CD4-positive, alpha-beta T cell (primary cell): ENCODE measurements at regions not wholly inside any gene's neighbourhood (a gene's known extent, or its start where the extent isn't known, plus 50 kb on each side); places are given as distances from the start of the nearest gene placed in this dataset.

Source experiments
- ATAC-seq: fragments of 200-7000 bp; cut with Tn5 transposase; one replicate; pipeline ENCODE4 v1.10.0; 2022; ENCODE audit warnings: mild to moderate bottlenecking; ENCODE audit not compliant: poor library complexity
- CTCF ChIA-PET: fragments of 350-600 bp; sonication (Branson Sonifier 250); formaldehyde crosslinking; loops from one replicate; lab custom pipeline; 2021; ENCODE audit warnings: antibody characterized with exemption, inconsistent platforms; lab: Charles Lee
- POLR2A ChIA-PET: fragments of 350-600 bp; sonication (Branson Sonifier 250); formaldehyde crosslinking; loops from one replicate; lab custom pipeline; 2021; ENCODE audit warnings: antibody characterized with exemption, inconsistent platforms; lab: Charles Lee
- DNase-seq, 14 experiments: peaks; one replicate each; pipeline ENCODE4 v3.0.0-alpha.2; 2013 to 2020; ENCODE audit warnings: mixed read lengths in 2 of 14
- H3K27ac ChIP-seq, 2 donors: one replicate each; pipeline versions ENCODE4 v1.5.1 to v1.7.0; 2013; ENCODE audit warnings: low read length in 2 of 2, low read depth in 1 of 2, mild to moderate bottlenecking in 1 of 2
- H3K27me3 ChIP-seq, 2 experiments: 1 replicate in 1 of 2; 2 replicates in 1 of 2; pipeline versions ENCODE4 v1.6.1 to v1.7.0; 2013; ENCODE audit warnings: low read length in 2 of 2, control low read depth in 1 of 2, mild to moderate bottlenecking in 1 of 2, moderate library complexity in 1 of 2; ENCODE audit not compliant: insufficient read depth in 2 of 2, control insufficient read depth in 1 of 2
- H3K36me3 ChIP-seq: one replicate; pipeline ENCODE4 v1.6.1; 2013; ENCODE audit warnings: low read length, control low read depth; ENCODE audit not compliant: insufficient read depth
- H3K4me1 ChIP-seq: one replicate; pipeline ENCODE4 v1.6.1; 2013; ENCODE audit warnings: low read length, control low read depth; ENCODE audit not compliant: insufficient read depth
- H3K4me3 ChIP-seq: one replicate; pipeline ENCODE4 v1.5.1; 2013; ENCODE audit warnings: mild to moderate bottlenecking, low read length, moderate library complexity
- H3K9me3 ChIP-seq, 2 experiments: 1 replicate in 1 of 2; 2 replicates in 1 of 2; pipeline versions ENCODE4 v1.6.1 to v1.7.0; 2013; ENCODE audit warnings: low read length in 2 of 2, mild to moderate bottlenecking in 2 of 2, control low read depth in 1 of 2, moderate library complexity in 1 of 2; ENCODE audit not compliant: control insufficient read depth in 1 of 2, insufficient read depth in 1 of 2
- H3K27ac Mint-ChIP-seq: one replicate; pipeline ENCODE4 v1.8.0; 2020; ENCODE audit warnings: mixed read lengths
- H3K27me3 Mint-ChIP-seq: one replicate; pipeline ENCODE4 v1.8.0; 2021; ENCODE audit warnings: mixed read lengths
- H3K36me3 Mint-ChIP-seq: one replicate; pipeline ENCODE4 v1.8.0; 2021; ENCODE audit warnings: low read depth, mixed read lengths
- H3K4me1 Mint-ChIP-seq: one replicate; pipeline ENCODE4 v1.8.0; 2021; ENCODE audit warnings: low read depth, mixed read lengths
- H3K4me3 Mint-ChIP-seq: one replicate; pipeline ENCODE4 v1.8.0; 2020; ENCODE audit warnings: mild to moderate bottlenecking, mixed read lengths
- H3K9me3 Mint-ChIP-seq: one replicate; pipeline ENCODE4 v1.8.0; 2020; ENCODE audit warnings: mixed read lengths
- CTCF ChIP-seq: fragments of 200-600 bp; IDR thresholded peaks from one replicate; pipeline ENCODE4 v1.8.0; 2022; ENCODE audit warnings: antibody characterized with exemption, mild to moderate bottlenecking
- intact Hi-C, 2 experiments: fragments of 100-400 bp; cut with DNase I in 1 of 2; cut with micrococcal nuclease in 1 of 2; formaldehyde crosslinking; loops; one replicate each; pipeline versions ENCODE4 v1.15.1 to v1.9.0; 2023 to 2025; cut with DNase I, micrococcal nuclease

- no peaks in the 10 kb centered on the region for H3K27me3 ChIP-seq
- no peak overlapping the region for H3K4me3 ChIP-seq
- POLR2A ChIA-PET = no interaction called here
- Mint-ChIP-seq H3K4me1 (no peaks in the 10 kb centered on the region), H3K4me3 (no peak overlapping the region), H3K27ac (no peak overlapping the region), H3K36me3 (no peaks in the 10 kb centered on the region), H3K9me3 (no peaks in the 10 kb centered on the region), H3K27me3 (no peaks in the 10 kb centered on the region)
- CTCF ChIA-PET = no interaction called here
- intact Hi-C loops = no loop called here
- no peak overlapping the region for H3K27ac ChIP-seq
- no peaks in the 10 kb centered on the region for H3K4me1 ChIP-seq
- DNase-seq (no peak), ATAC-seq (no peak)
- no peaks in the 10 kb centered on the region for H3K36me3 ChIP-seq
- no peak for TF ChIP-seq CTCF
- peaks cover 0 to 12% of the 10 kb centered on the region in 2 experiments for H3K9me3 ChIP-seq
Observed at GRCh38 chr16:87138316-87138715, 178.9 kb downstream of the C16orf95 start.

GRCh38 chr16:87138738-87139267, 178.4 kb downstream of the C16orf95 start:
- no peaks in the 10 kb centered on the region for H3K9me3 Mint-ChIP-seq
- intact Hi-C loops = no loop called here
- POLR2A ChIA-PET = no interaction called here
- no peaks in the 10 kb centered on the region for H3K4me1 Mint-ChIP-seq
- CTCF ChIA-PET = no interaction called here
- no peaks in the 10 kb centered on the region for H3K36me3 Mint-ChIP-seq
- no peak overlapping the region for H3K27ac ChIP-seq
- H3K36me3 ChIP-seq = no peaks in the 10 kb centered on the region
- ATAC-seq = no peak
- no peak for DNase-seq
- no peak overlapping the region for H3K4me3 Mint-ChIP-seq
- no peaks in the 10 kb centered on the region for H3K4me1 ChIP-seq
- H3K9me3 ChIP-seq = peaks cover 0 to 12% of the 10 kb centered on the region in 2 experiments
- no peaks in the 10 kb centered on the region for H3K27me3 Mint-ChIP-seq
- no peak for TF ChIP-seq CTCF
- H3K27me3 ChIP-seq = no peaks in the 10 kb centered on the region
- H3K27ac Mint-ChIP-seq = no peak overlapping the region
- no peak overlapping the region for H3K4me3 ChIP-seq

GRCh38 chr16:87140211-87141200, 176.7 kb downstream of the C16orf95 start:
- no peaks in the 10 kb centered on the region for H3K27me3 ChIP-seq
- ATAC-seq (no peak), DNase-seq (no peak)
- ChIA-PET CTCF (no interaction called here), POLR2A (no interaction called here)
- H3K9me3 Mint-ChIP-seq = no peaks in the 10 kb centered on the region
- H3K27ac ChIP-seq = no peak overlapping the region
- no peaks in the 10 kb centered on the region for H3K36me3 Mint-ChIP-seq
- H3K9me3 ChIP-seq = peaks cover 0 to 19% of the 10 kb centered on the region in 2 experiments
- no peaks in the 10 kb centered on the region for H3K27me3 Mint-ChIP-seq
- no peaks in the 10 kb centered on the region for H3K36me3 ChIP-seq
- H3K4me3 ChIP-seq = no peak overlapping the region
- no peak for TF ChIP-seq CTCF
- H3K27ac Mint-ChIP-seq = no peak overlapping the region
- H3K4me1 ChIP-seq = no peaks in the 10 kb centered on the region
- intact Hi-C loops = no loop called here
- no peaks in the 10 kb centered on the region for H3K4me1 Mint-ChIP-seq
- H3K4me3 Mint-ChIP-seq = no peak overlapping the region
